ENCODE measurements at regions not wholly inside any gene's neighbourhood (a gene's known extent, or its start where the extent isn't known, plus 50 kb on each side); places are given as distances from the start of the nearest gene placed in this dataset.

DNA sequence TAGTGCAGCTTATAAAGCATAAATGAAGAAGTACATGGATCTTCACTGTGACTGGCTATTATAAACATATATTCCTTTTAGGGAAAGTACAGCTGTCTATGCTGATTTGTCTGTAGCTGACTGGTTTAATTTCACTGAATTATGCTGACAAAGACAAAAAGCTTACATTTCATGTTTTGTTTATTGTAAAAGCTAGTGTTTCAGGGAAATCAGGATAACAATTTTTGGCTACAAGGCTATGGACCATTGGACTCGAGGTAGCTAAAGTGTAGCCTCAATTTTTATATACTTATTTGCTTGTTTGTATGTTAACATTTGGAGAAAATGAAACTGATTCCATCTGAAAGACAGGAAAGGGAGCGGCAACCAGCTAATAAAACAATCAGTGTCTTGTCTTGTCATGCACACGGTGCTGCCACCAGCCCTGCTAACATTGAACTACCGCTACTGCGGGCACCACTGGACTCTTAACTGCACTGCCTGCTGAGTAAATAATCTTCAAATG is 480.2 kb downstream of the COL11A1 start:
- no peaks in the 10 kb centered on the region for H3K27me3 ChIP-seq (ENCODE audit: control insufficient read depth, extremely low read depth, insufficient read depth, low read length)
- H4K20me1 ChIP-seq (ENCODE audit: control insufficient read depth, extremely low read depth, insufficient read depth, low read length), result no peaks in the 10 kb centered on the region
- no peak for FAIRE-seq
- H3K4me2 ChIP-seq (ENCODE audit: control insufficient read depth, extremely low read depth, insufficient read depth, low read depth, low read length), result peak overlapping the region; percentile 45
- H3K4me1 ChIP-seq (ENCODE audit: control insufficient read depth, extremely low read depth, insufficient read depth, low read length), result no peaks in the 10 kb centered on the region
- no peak overlapping the region for H3K27ac ChIP-seq (ENCODE audit: control insufficient read depth, insufficient read depth, low read length)
- TF ChIP-seq EZH2 (IDR thresholded peaks at IDR 0.05; ENCODE audit: low read length), result no peak
- TF ChIP-seq, protein P1, sequence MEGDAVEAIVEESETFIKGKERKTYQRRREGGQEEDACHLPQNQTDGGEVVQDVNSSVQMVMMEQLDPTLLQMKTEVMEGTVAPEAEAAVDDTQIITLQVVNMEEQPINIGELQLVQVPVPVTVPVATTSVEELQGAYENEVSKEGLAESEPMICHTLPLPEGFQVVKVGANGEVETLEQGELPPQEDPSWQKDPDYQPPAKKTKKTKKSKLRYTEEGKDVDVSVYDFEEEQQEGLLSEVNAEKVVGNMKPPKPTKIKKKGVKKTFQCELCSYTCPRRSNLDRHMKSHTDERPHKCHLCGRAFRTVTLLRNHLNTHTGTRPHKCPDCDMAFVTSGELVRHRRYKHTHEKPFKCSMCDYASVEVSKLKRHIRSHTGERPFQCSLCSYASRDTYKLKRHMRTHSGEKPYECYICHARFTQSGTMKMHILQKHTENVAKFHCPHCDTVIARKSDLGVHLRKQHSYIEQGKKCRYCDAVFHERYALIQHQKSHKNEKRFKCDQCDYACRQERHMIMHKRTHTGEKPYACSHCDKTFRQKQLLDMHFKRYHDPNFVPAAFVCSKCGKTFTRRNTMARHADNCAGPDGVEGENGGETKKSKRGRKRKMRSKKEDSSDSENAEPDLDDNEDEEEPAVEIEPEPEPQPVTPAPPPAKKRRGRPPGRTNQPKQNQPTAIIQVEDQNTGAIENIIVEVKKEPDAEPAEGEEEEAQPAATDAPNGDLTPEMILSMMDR (optimal IDR thresholded peaks at IDR 0.05 in 1 of 3, IDR thresholded peaks at IDR 0.05 in 1 of 3, conservative IDR thresholded peaks at IDR 0.05 in 1 of 3; ENCODE audit: extremely low read depth in 1 of 3, insufficient read depth in 2 of 3, low read length in 3 of 3), result peak in 1 of 3 experiments; percentile 31
- H3K9me3 ChIP-seq (ENCODE audit: control insufficient read depth, low read depth, low read length), result no peaks in the 10 kb centered on the region
- H2AFZ ChIP-seq (ENCODE audit: control insufficient read depth, low read length), result peak overlapping the region; percentile 92
- peak overlapping the region in 1 of 3 experiments; percentile 54 for H3K4me3 ChIP-seq (ENCODE audit: control insufficient read depth in 2 of 3, extremely low read depth in 1 of 3, insufficient read depth in 2 of 3, low read depth in 1 of 3, low read length in 3 of 3)
- DNase-seq (ENCODE audit: low read depth, low spot score), result no peak
- no peak overlapping the region for H3K9ac ChIP-seq (ENCODE audit: control insufficient read depth, extremely low read depth, insufficient read depth, low read length)
- H3K36me3 ChIP-seq (ENCODE audit: control insufficient read depth in 2 of 2, extremely low read depth in 1 of 2, insufficient read depth in 2 of 2, low read length in 2 of 2), result no peaks in the 10 kb centered on the region
- H3K9me1 ChIP-seq (ENCODE audit: control insufficient read depth, extremely low read depth, insufficient read depth, low read length), result no peaks in the 10 kb centered on the region
- dilution Hi-C loops (cut with MboI; ENCODE audit: extremely low pct_ligation_motif_present, low sequenced_read_pairs), result no loop called here
- no peaks in the 10 kb centered on the region for H3K79me2 ChIP-seq (ENCODE audit: control insufficient read depth, insufficient read depth, low read length)

DNA sequence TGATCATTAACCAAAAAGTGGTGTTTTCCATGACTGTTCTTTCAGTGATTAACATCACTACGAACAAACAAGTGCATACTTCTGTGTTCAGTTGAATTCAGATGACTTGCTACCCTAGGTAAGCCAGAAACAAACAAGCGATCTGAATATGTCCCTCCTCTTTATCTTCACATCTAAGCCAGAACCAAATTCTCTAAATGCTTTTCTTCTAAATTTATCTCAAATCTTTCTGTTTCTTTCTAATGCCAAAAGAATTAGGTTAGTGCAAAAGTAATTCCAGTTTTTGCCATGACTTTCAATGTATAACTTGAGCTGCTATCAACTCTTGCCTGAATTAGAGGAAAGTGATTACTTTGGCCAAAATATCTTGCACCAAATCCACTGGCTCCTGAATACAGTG is 481.2 kb downstream of the COL11A1 start:
- dilution Hi-C loops (cut with MboI; ENCODE audit: extremely low pct_ligation_motif_present, low sequenced_read_pairs), result no loop called here
- no peak for FAIRE-seq

More for the DNA sequence above, 481.2 kb downstream of the COL11A1 start:
- no peak for TF ChIP-seq EZH2 (IDR thresholded peaks at IDR 0.05; ENCODE audit: low read length)
- TF ChIP-seq, protein P1 (optimal IDR thresholded peaks at IDR 0.05 in 1 of 3, IDR thresholded peaks at IDR 0.05 in 1 of 3, conservative IDR thresholded peaks at IDR 0.05 in 1 of 3; ENCODE audit: extremely low read depth in 1 of 3, insufficient read depth in 2 of 3, low read length in 3 of 3), result no peak
- Histone ChIP-seq H3K9ac (ENCODE audit: control insufficient read depth, extremely low read depth, insufficient read depth, low read length) (no peak overlapping the region), H3K9me3 (ENCODE audit: control insufficient read depth, low read depth, low read length) (no peaks in the 10 kb centered on the region), H3K4me2 (ENCODE audit: control insufficient read depth, extremely low read depth, insufficient read depth, low read depth, low read length) (no peak overlapping the region), H2AFZ (ENCODE audit: control insufficient read depth, low read length) (no peak overlapping the region), H3K27me3 (ENCODE audit: control insufficient read depth, extremely low read depth, insufficient read depth, low read length) (no peaks in the 10 kb centered on the region), H3K4me1 (ENCODE audit: control insufficient read depth, extremely low read depth, insufficient read depth, low read length) (no peaks in the 10 kb centered on the region), H3K9me1 (ENCODE audit: control insufficient read depth, extremely low read depth, insufficient read depth, low read length) (no peaks in the 10 kb centered on the region), H3K79me2 (ENCODE audit: control insufficient read depth, insufficient read depth, low read length) (no peaks in the 10 kb centered on the region), H4K20me1 (ENCODE audit: control insufficient read depth, extremely low read depth, insufficient read depth, low read length) (no peaks in the 10 kb centered on the region), H3K27ac (ENCODE audit: control insufficient read depth, insufficient read depth, low read length) (no peak overlapping the region), H3K4me3 (ENCODE audit: control insufficient read depth in 2 of 3, extremely low read depth in 1 of 3, insufficient read depth in 2 of 3, low read depth in 1 of 3, low read length in 3 of 3) (no peak overlapping the region), H3K36me3 (ENCODE audit: control insufficient read depth in 2 of 2, extremely low read depth in 1 of 2, insufficient read depth in 2 of 2, low read length in 2 of 2) (no peaks in the 10 kb centered on the region)
- no peak for DNase-seq (ENCODE audit: low read depth, low spot score)

Data from keratinocyte (primary cell).